Esophagus squamous epithelium (tissue), 5 donors: ENCODE measurements at regions not wholly inside any gene's neighbourhood (a gene's known extent, or its start where the extent isn't known, plus 50 kb on each side); places are given as distances from the start of the nearest gene placed in this dataset.

Source experiments
- DNase-seq: peaks from one replicate; lab custom pipeline; 2025; lab: John Stamatoyannopoulos, UW
- H3K27ac ChIP-seq, 4 donors: fragments of 200-600 bp; sonication (generic); one replicate each; pipeline ENCODE4 v1.5.1; 2016 to 2019; ENCODE audit warnings: mild to moderate bottlenecking in 1 of 4
- H3K27me3 ChIP-seq, 4 donors: fragments of 200-600 bp; sonication (generic); 1 replicate in 3 of 4; 2 replicates in 1 of 4; pipeline versions ENCODE4 v1.5.1 to v1.6.0; 2017 to 2021; ENCODE audit warnings: antibody characterized with exemption in 1 of 4
- H3K36me3 ChIP-seq, 3 donors: fragments of 200-600 bp; sonication (generic); one replicate each; pipeline ENCODE4 v1.5.1; 2016 to 2019
- H3K4me1 ChIP-seq, 3 donors: fragments of 200-600 bp; sonication (generic); one replicate each; pipeline ENCODE4 v1.5.1; 2017 to 2019
- H3K4me3 ChIP-seq, 4 donors: fragments of 200-600 bp; sonication (generic); 1 replicate in 3 of 4; 2 replicates in 1 of 4; pipeline ENCODE4 v1.5.1; 2016 to 2019; ENCODE audit warnings: mild to moderate bottlenecking in 2 of 4, moderate library complexity in 1 of 4
- H3K9me3 ChIP-seq, 3 donors: fragments of 200-600 bp; sonication (generic); one replicate each; pipeline ENCODE4 v1.5.1; 2016 to 2019
- CTCF ChIP-seq, 6 experiments: fragments of 450-650 bp in 4 of 6; fragments of 200-600 bp in 2 of 6; sonication (generic) in 2 of 6; IDR thresholded peaks; one replicate each; pipeline ENCODE4 v1.5.1; 2016 to 2019; ENCODE audit warnings: antibody characterized with exemption in 6 of 6, mild to moderate bottlenecking in 4 of 6, moderate library complexity in 4 of 6
- POLR2A ChIP-seq, 4 donors: fragments of 450-650 bp; IDR thresholded peaks; one replicate each; pipeline ENCODE4 v1.6.1; 2017; ENCODE audit warnings: antibody characterized with exemption in 4 of 4, mild to moderate bottlenecking in 4 of 4, moderate library complexity in 3 of 4
- WGBS, 2 donors: methylation state at CpG; one replicate each; pipeline ENCODE4 v1.1.5; 2018; 5-methylcytosine and 5-hydroxymethylcytosine counted together
- intact Hi-C: fragments of 100-400 bp; cut with DNase I; formaldehyde crosslinking; loops from one replicate; pipeline ENCODE4 v1.15.0; 2022
- donor health status: DM: yes; HTN: yes; CAD: no.

GRCh38 chr1:72804541-72804940, 522.2 kb upstream of the NEGR1 start:
- Histone ChIP-seq H3K9me3 (no peaks in the 10 kb centered on the region), H3K36me3 (no peaks in the 10 kb centered on the region), H3K4me3 (no peak overlapping the region), H3K27me3 (no peaks in the 10 kb centered on the region), H3K4me1 (no peaks in the 10 kb centered on the region), H3K27ac (no peak overlapping the region)
- intact Hi-C loops, result no loop called here
- TF ChIP-seq POLR2A (IDR thresholded peaks at IDR 0.05) (no peak), CTCF (IDR thresholded peaks at IDR 0.05) (no peak)
- DNase-seq, result no peak

GRCh38 chr1:72781038-72781437, 498.7 kb upstream of the NEGR1 start:
- Histone ChIP-seq H3K27me3 (no peaks in the 10 kb centered on the region), H3K4me1 (no peaks in the 10 kb centered on the region), H3K36me3 (no peaks in the 10 kb centered on the region), H3K27ac (no peak overlapping the region), H3K9me3 (no peaks in the 10 kb centered on the region), H3K4me3 (no peak overlapping the region)
- DNase-seq, result no peak
- no peak for TF ChIP-seq POLR2A (IDR thresholded peaks at IDR 0.05)
- TF ChIP-seq CTCF (IDR thresholded peaks at IDR 0.05), result no peak
- intact Hi-C loops, result no loop called here
- WGBS, 2 donors, result 58 to 64% methylated on average over 1 of the region's 1 CpG

GRCh38 chr1:72780212-72780611, 497.9 kb upstream of the NEGR1 start:
- Histone ChIP-seq H3K4me1 (no peaks in the 10 kb centered on the region), H3K27ac (no peak overlapping the region), H3K27me3 (no peaks in the 10 kb centered on the region), H3K36me3 (no peaks in the 10 kb centered on the region), H3K4me3 (no peak overlapping the region), H3K9me3 (no peaks in the 10 kb centered on the region)
- TF ChIP-seq CTCF (IDR thresholded peaks at IDR 0.05) (no peak), POLR2A (IDR thresholded peaks at IDR 0.05) (no peak)
- intact Hi-C loops, result no loop called here
- WGBS, 2 donors, result 80 to 94% methylated on average over 1 of the region's 1 CpG
- no peak for DNase-seq

- no peak for DNase-seq
- Histone ChIP-seq H3K27me3 (no peaks in the 10 kb centered on the region), H3K36me3 (no peaks in the 10 kb centered on the region), H3K27ac (no peak overlapping the region), H3K4me3 (no peak overlapping the region), H3K9me3 (no peaks in the 10 kb centered on the region), H3K4me1 (no peaks in the 10 kb centered on the region)
- intact Hi-C loops, result no loop called here
- no peak for TF ChIP-seq CTCF (IDR thresholded peaks at IDR 0.05)
Measured at GRCh38 chr1:72777918-72778317, 495.6 kb upstream of the NEGR1 start.

GRCh38 chr1:72763481-72763880, 481.1 kb upstream of the NEGR1 start:
- DNase-seq, result no peak
- TF ChIP-seq CTCF (IDR thresholded peaks at IDR 0.05), result no peak
- no peak for TF ChIP-seq POLR2A (IDR thresholded peaks at IDR 0.05)
- H3K27ac ChIP-seq, result no peak overlapping the region
- no peaks in the 10 kb centered on the region for H3K4me1 ChIP-seq
- 44 to 71% methylated on average over 2 of the region's 2 CpGs for WGBS, 2 donors
- H3K36me3 ChIP-seq, result no peaks in the 10 kb centered on the region
- intact Hi-C loops, result no loop called here
- no peak overlapping the region for H3K4me3 ChIP-seq
- no peaks in the 10 kb centered on the region for H3K9me3 ChIP-seq
- H3K27me3 ChIP-seq, result no peaks in the 10 kb centered on the region
